ENCODE measurements at regions not wholly inside any gene's neighbourhood (a gene's known extent, or its start where the extent isn't known, plus 50 kb on each side); places are given as distances from the start of the nearest gene placed in this dataset.

DNA sequence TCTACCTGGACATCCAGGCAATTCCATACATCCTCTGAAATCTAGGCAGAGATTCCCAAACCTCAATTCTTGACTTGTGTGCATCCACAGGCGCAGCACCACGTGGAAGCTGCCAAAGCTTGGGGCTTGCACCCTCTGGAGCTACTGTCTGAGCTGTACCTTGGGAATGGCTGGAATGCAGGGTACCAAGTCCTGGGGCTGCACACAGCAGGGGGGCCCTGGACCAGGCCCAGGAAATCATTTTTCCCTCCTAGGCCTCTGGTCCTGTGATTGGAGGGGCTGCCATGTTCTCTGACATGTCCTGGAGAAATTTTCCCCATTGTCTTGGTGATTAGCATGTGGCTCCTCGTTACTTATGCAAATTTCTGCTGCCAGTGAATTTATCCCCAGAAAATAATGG lies 391.9 kb upstream of the CHD6 start:
- TF ChIP-seq TAF1 (IDR thresholded peaks at IDR 0.05; ENCODE audit: borderline replicate concordance, low read depth, low read length) (no peak), POLR2A (IDR thresholded peaks at IDR 0.05; ENCODE audit: low read depth, low read length) (no peak), POLR2AphosphoS5 (IDR thresholded peaks at IDR 0.05; ENCODE audit: low read depth, low read length) (no peak)
